GM19463 (cell line): ENCODE measurements at regions not wholly inside any gene's neighbourhood (a gene's known extent, or its start where the extent isn't known, plus 50 kb on each side); places are given as distances from the start of the nearest gene placed in this dataset.

Experiments used
- ATAC-seq: cut with Tn5 transposase; IDR thresholded peaks from one replicate; pipeline ENCODE4 v1.9.1; 2021; ENCODE audit warnings: mild to moderate bottlenecking, moderate library complexity; ENCODE audit not compliant: unreplicated experiment

DNA sequence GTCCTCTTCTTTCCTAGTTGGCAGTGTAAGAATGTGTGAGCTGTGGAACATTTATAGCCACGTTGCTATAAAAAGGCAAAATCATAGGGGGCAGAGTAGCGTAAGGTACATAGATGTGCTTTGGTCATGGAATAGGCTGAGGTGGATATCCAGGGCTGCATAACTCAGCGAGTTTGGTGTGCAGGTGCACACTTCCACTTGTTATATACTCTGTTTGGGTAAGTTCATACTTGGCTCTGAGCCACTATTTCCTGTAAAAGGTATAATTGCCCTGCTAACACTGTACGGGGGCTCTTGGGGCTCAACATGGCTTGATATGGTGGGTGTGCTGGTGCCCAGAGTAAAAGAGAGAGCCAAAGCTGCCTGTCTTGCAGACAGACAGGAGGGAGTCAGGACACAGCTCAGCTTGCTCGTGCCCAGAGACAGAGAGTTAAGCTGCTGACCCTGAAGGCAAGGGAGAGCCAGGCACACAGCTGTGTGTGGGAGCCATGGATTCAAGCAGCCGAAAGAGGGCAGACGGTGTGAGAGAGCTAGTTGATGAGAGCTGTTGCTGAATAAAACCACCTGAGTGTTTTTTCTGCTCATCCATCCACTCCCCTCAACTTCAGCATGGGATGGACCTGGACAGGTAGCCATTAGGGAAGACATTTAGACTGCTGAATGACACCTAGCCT, 126.7 kb downstream of the DKK1 start:
- no peak for ATAC-seq

DNA sequence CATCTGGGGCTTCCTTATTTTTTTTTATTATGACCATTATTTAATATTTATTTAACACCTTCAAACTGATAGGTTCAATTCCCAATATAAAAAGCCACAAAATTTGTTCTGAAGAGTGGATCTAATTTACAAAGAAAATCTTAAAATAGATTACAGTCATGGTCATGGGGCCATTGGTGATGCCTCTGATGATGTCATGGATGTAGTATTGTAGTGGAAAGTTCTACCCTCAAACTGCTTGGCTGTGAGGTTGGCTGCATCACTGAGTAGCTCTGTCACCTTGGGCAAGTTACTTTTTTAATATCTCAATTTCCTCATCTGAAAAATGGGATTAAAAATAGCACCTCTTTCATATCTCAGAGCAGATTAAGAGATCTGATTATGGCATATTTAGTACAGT, 128.5 kb downstream of the DKK1 start:
- ATAC-seq = no peak

DNA sequence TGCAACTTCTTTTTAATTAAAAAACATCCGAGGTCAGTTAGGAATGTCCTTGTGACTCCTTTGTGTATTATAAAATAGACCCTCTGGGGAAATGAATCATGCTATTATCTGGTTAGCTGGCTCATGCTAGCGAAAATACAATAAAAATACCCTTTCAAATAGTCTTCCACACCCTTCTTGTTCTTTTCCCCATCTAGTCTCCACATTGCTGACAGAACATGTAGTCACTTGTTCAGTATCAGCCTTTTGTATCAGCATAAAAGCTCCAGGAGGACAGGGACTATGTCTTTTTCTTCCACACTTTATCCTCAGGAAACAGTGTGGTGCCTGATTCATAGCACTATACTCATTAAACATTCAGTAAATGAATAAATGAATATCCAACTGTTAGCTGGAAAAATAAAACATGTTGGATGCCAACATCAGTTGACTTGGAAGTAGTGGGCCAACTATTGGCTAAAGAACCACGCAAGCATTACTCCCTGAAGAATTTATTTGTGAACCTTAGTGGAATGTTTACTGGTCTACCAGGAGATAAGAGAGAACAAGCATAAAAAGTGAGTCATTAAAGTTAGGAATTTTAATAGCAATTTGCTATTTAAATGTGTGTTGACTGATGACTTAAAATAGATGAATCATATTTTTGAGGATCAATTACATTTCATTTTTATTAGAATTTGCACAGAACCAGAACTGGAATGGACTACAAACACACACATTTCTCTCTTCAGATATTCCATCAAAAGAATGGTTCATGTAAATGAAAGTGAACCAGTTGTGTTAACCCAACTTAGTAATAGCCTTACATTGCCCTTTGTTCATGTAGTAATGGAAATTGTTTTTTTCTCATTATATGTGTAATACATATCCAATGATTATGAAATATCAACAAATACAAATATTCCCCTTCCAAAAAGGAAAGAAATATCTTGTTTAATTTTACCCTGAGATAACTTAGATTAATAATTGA, 129.6 kb downstream of the DKK1 start:
- ATAC-seq = no peak

DNA sequence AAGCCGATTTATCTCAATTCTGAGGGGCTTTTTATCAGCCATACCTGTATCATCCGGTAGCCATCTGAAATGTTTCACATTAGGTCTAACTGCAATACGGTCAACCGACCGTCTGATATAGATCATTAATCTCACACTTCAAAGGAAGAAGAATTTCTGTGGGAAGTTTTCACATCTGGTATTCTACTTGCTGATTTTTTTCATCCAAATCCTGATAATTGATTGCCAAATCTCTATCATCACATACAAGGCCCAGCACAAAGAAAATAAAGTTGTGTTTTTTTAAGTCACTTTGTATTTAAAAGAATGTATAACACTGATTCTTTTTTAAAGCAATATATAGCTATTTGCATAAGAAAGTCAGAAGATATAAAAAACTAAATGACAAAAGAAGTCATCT, 132.3 kb downstream of the DKK1 start:
- ATAC-seq = no peak

DNA sequence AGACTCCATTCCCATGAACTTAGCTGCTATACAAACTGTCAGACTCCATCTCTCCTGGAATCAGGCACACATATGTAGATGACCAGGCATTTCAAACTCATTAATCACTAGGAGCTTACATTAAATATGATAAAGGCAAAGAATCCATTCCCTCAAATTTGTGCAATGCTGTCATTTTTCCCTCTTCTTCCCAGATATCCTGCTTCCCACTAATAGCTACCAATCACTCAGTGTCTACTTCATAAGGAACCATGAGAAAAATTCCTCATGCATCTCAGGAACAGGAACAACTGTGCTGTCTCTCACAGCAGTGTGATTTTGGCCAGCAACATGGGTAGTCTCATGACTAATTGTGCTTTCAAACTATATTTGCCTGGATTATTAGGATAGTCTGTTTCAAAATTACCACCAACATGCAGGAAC, 133.9 kb downstream of the DKK1 start:
- ATAC-seq = no peak

DNA sequence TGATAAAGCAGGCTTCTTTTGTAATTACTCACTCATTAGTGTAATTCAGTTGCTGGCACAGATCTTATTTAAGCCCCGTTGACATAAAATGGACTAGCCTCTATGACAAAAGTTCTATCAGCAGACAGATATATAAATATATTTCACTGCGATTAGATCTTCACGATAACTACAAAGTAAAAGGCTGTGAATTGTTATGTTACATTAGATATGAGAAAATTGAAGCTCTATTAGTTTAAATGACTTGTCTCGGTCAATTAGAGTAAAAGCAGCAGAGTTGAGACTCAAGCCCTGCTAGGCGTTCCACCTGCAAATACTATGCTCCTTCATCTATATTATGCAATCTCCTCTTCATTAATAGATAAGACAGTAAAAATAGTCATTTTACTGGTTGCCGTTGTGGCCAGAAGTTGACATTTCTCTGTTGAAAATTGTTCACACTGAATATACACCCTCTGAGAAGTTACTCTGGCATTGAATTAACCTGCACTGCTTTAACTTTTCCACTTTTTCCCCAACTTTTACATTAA, 136.7 kb downstream of the DKK1 start:
- ATAC-seq = no peak

DNA sequence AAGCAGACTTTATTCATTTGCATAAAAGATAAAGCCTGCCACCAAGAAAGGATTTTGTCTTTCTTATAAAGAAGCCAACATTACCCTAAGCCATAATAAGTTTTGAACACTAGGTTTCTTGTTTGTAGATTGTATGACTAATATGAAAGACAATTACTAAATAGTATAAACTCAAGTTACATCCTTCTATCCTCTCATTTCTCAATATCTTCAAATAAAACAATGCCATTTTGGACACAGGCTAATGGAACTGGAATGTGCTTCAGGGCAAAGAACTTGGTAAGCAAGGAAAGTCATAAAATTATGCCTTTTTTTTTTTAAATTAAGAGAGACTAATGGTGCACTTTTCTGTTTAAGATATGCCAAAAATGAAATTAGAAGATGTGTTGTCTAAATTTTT, 137.7 kb downstream of the DKK1 start:
- no peak for ATAC-seq

DNA sequence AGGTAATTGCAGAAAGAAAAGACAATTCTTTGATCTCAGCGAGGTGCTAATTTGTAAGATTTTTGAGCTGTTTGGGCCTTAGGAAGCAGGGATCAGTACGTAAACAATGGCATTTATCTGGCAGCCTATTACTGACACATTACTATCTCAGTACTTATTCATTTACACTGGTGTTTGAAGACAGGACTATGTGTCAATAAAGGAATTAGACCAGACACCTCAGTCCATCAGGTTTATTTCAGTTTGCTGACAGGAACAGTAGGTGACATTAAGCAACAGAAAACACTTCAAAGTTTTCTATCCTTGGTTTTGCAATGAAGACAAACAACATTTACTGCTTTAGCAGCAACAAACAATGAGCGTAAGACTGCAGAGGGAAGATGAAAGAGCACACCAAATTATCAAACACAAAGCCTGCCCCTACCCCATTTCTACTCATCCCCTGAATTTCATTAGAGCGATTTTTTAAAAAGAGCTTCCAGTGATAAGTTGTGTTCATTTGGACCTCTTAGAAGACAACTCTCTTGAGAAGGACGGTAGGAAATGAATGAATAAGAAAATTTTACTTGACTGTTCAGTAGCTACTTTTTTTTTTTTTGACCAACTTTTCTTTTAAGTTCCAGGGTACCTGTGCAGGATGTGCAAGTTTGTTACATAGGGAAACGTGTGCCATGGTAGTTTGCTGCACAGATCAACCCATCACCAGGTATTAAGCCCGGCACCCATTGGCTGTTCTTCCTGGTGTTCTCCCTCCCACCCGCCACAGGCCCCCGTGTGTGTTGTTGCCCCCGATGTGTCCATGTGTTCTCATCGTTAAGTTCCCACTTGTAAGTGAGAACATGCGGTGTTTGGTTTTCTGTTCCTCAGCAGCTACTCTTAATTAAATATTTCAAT, 138.8 kb downstream of the DKK1 start:
- no peak for ATAC-seq

DNA sequence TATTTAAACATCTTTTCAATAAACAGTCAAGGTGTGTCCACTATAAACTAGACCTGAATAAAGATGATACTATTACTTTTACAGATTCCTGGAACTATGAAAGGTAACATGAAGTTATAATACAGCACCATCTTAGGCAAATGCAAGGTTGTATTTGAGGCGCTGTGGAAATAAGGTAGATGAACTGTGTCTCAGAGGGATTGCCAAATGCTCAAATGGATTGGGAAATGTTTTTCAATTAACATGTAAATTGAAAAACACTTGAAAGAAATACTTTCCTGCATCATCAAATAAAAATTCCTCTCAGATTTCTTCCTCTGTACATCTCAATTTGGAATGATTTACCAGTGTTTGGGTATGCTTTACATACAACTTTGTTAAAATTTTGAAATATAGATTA, 139.4 kb downstream of the DKK1 start:
- ATAC-seq = no peak

DNA sequence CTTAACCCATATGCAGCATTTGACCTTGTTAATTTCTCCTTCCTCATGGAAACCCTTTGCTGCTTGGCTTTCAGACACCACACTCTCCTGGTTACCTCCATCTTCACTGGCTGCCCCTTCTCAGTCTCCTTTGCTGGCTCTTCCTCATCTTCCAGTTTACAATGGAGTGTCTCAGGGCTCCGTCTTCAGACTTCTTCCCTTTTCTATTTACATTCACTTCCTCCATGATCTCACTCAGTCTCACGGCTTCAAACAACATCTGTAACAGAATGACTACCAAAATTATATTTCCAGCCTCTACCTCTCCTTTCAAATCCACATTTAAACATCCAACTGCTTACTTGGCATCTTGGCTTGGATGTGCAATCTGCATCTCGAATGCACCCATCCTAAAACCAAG, 140.4 kb downstream of the DKK1 start:
- no peak for ATAC-seq

DNA sequence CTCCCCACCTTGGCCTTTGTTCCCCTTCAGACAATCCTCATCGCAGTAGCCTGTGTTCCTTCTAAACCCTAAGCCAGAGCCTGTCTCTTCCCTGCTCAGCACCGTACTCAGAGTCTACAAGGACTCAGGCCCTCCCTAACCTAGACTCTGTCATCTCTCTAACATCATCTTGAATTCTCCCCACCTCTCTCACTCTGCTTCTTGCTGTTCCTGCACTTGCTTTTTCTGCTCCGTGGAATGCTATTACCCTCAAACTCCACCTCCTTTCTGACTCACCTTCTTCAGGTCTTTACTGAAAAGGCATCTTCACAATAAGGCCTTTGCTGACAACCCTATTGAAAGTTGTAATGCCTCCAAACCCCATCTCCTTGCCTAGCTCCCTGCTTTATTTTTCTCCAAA, 141.0 kb downstream of the DKK1 start:
- no peak for ATAC-seq

DNA sequence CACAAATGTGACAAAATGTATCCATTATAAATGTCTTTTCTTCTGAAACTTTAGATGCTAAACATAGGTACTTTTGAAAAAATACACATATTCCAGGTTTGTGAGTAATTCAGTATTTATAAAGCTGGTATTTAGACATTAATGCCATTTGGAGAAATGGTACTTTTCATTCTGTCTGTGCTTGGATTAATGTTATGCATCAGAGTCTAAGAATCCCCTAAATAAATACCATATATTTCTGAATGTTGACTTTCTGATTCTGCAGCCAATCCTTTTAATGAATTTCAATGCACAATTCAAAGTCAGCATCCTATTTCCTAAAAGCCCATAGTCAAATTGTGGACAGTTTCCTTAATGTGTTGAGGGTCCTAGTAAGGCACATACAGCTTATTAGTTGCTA, 145.0 kb downstream of the DKK1 start:
- ATAC-seq = no peak

DNA sequence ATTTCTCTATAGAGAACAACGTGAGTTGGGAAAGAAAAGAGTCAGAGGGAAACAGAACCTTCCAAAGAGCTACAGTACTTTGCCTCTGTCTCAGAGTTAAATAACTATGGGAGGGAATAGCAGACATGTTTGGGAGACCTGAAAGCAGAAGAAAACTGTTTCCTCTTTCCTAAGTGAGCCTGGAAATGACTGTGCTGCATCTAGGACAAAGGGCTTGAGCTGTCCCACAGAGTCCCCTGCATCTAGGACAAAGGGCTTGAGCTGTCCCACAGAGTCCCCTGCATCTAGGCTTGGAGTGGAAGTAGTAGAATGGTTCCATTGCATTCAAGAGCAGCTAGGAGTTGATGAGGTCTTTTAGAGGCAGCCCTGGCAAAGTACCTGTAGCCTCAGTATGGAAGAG, 149.7 kb downstream of the DKK1 start:
- ATAC-seq = no peak

DNA sequence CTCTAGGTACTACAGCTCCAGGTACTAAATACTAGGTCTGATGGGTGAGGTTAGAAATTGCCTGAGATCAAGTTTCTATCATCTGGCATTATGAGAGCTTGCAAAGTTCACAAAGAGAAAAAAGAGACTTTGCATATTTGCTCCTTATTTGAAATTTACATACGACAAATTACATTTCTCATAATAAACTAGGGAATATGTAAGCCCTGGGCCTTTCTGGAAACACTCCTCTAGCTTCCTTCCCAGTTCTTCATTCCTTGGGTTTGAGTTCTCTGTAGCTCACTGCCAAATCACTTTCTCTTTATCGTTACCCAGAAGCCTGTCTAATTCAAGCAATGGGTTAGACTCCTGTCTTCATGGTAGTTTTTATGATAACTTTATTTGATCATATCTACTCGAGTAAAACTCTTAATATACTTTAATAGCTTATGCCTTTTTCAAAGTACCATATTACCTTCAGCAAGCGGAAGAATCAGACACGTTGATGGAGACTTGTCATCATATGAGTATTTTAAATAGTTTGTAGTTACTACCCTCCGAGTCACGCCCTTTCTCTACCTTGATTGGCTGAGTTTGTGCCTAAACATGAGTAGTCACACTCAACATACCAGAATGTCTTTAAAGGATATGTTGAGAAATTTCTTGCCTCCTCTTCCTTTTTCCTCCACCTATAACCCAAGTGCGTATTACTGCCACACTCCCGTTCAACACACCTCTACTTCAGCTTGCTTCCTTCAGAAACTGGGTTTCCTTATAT, 150.5 kb downstream of the DKK1 start:
- no peak for ATAC-seq

DNA sequence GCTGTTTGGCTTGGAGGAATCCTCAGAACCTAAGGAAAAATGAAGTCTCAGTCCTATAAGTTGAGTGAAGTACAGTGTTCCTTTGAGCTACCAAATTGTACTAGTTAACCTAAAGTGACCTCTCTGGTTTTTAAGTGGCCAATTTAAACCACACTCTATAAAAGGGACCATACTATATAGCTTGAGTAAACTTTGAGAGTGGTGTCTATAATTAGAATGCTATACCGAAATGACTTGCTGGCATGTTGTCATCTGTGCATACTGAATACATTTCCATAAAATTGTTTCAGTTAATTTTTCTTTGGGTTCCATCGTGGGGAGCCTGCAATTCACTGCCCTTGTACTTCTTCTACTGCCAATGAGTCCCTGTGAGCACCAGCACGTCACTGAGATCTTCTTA, 151.1 kb downstream of the DKK1 start:
- ATAC-seq = no peak

DNA sequence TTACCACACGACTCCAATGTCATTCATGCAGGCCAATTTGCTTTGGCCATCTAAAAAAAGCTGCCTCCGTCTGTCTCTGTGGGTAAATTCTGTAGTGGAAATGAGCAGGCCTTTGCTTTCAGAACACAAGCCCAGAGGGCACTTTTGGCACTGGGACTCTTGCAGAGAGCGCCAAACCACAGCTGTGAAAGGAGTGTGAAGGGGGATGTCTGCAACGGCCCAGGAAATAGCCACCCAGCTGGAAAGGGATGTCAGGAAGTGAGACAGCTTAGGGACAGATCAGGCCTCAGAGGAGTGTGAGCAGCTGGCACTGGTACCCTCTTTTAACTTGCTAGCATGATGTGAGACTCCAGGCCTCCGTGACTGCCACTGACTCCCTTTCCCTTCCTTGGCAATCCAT, 152.4 kb downstream of the DKK1 start:
- ATAC-seq = peak; percentile 67

DNA sequence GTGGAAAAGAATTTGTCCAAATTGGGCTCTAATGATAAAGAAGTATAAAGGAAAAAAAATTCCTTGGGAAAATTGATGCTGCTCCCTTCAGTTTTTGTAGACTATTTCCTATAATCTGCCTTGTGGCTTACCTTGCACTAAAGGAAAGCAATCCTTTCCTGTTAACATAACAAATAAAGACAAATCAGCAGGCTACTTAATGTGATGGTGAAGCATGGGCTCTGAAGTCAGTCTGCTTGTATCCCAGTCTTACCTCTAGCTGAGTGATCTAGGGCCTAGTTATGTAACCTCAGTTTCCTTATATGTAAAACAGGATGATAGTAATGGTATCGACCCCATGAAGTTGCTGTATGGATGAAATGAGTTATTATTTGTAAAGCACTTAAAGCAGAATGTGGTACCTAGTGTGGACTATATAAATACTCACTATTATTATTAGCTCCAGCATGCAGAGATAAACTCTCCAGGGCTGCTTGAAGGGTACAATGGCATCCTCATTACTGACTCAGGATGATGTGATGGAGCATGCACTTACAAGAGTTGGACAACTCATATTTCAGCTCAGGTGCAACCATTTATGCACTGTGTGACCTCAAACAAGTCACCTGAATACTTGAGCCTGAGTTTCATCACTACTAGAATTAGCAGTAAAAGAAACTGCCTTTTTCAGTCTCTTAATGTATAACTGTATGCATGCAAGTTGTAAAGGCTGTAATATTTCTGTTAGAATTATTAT, 156.1 kb downstream of the DKK1 start:
- no peak for ATAC-seq

DNA sequence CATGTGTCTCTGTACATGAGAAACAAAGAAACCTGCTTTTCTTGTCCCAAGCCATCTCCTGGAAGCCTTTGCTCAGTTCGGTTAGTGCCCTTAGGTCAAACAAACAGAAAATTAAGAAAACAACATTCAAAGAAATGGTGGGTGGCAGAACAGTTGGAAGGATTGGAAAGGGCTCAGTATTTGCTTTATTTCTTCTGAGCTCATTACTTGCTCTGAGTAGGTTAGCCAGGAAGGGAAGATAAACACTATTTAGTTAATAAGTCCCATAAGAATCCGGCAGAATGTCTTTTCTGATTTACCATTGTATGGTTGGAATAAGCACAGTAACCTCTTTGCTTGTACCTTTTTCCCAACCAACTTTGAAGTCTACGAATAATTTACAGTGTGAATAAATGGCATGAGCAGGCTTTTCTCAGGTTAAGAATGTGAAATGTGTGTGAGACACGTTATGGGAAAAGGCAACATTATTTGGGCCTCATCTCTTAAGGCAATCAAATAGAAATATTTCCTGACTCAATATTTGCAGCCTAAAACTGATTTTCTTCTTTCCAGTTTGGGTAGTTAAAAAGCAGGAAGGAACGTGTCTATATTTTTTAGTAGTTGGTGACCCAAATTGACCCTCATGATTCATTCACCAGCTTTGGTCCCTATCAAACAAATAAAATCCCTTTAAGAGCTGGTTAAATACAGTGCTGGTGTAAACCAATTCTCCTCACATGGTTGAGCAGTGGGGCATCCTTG, 158.5 kb downstream of the DKK1 start:
- no peak for ATAC-seq

DNA sequence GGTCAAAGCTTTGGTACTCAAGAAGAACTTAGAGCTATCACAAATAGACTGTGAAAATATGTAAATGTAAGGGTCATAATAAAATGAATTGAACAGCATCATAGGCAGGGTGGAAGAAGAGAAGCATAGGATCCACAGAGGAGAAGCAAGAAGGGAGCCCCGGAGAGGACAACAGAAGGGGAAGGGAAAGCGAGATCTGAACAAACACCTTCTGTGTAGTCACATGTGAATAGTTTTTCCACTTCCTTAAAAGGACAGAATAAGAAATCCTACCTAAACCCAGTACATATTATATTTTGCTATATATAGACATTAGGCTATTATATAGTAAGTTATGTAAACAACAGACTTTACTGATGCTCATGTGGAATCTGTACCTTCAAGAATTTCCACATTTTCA, 160.2 kb downstream of the DKK1 start:
- ATAC-seq = no peak
